K562 (cell line): ENCODE measurements at regions not wholly inside any gene's neighbourhood (a gene's known extent, or its start where the extent isn't known, plus 50 kb on each side); places are given as distances from the start of the nearest gene placed in this dataset.

Experiments used
- ATAC-seq: fragments of 200-7000 bp; cut with Tn5 transposase; 3 replicates; pipeline ENCODE4 v1.9.1; 2020; ENCODE audit warnings: moderate library complexity
- BruUV-seq: library from RNA; stranded (reverse); fragments of 400-500 nt; replicated peaks from 2 replicates; lab custom pipeline; 2021; lab: Mats Ljungman, UMichigan
- CTCF ChIA-PET: fragments of 300-600 bp; formaldehyde crosslinking; extraction: SDS; loops from one replicate; lab custom pipeline; 2021; ENCODE audit warnings: low intra/inter-chr PET ratio; lab: Yijun Ruan, JAX
- POLR2A ChIA-PET: fragments of 300-600, 350-650 bp; sonication (Branson Sonifier 250); formaldehyde crosslinking; extraction: SDS; loops from one replicate; lab custom pipeline; 2021; ENCODE audit warnings: antibody characterized with exemption, inconsistent platforms; lab: Yijun Ruan, JAX
- DNase-seq, 4 experiments: peaks; one replicate each; pipeline versions ENCODE4 v3.0.0 to v3.0.0-alpha.2; 2011 to 2018; ENCODE audit warnings: low spot score in 3 of 4, mixed read lengths in 3 of 4; ENCODE audit errors: extremely low read depth in 1 of 4
- FAIRE-seq: peaks from 2 replicates; lab custom pipeline; 2011; peaks lifted over from hg19 to GRCh38; lab: Jason Lieb, UNC
- H2AFZ ChIP-seq: 2 replicates; pipeline ENCODE4 v1.6.0; 2011; ENCODE audit warnings: low read depth, low read length, control low read depth, inconsistent platforms
- H3K27ac ChIP-seq: fragments of 200-600 bp; 3 replicates; pipeline ENCODE4 v1.8.0; 2011; ENCODE audit warnings: low read depth, mild to moderate bottlenecking, control low read depth, inconsistent platforms, low read length, moderate library complexity, mixed read lengths; ENCODE audit errors: extremely low read depth
- H3K27me3 ChIP-seq, 2 experiments: fragments of 300-600 bp in 1 of 2; 2 replicates in 1 of 2; 3 replicates in 1 of 2; pipeline versions ENCODE4 v1.6.0 to v1.8.0; 2011; ENCODE audit warnings: inconsistent platforms in 2 of 2, low read length in 2 of 2, mild to moderate bottlenecking in 1 of 2, mixed read lengths in 1 of 2, moderate library complexity in 1 of 2; ENCODE audit not compliant: control insufficient read depth in 2 of 2, insufficient read depth in 2 of 2
- H3K36me3 ChIP-seq: fragments of 300-600 bp; 3 replicates; pipeline ENCODE4 v1.8.0; 2011; ENCODE audit warnings: mild to moderate bottlenecking, low read length, inconsistent platforms; ENCODE audit not compliant: control insufficient read depth, insufficient read depth
- H3K4me1 ChIP-seq, 2 experiments: fragments of 200-600 bp in 1 of 2; replicated peaks in 1 of 2; 2 replicates in 1 of 2; 3 replicates in 1 of 2; pipeline versions ENCODE4 v1.5.1 to v1.8.0; 2011; ENCODE audit warnings: inconsistent platforms in 2 of 2, low read length in 2 of 2, mild to moderate bottlenecking in 1 of 2, mixed read lengths in 1 of 2, moderate library complexity in 1 of 2; ENCODE audit not compliant: control insufficient read depth in 2 of 2, insufficient read depth in 2 of 2
- H3K4me2 ChIP-seq: 2 replicates; pipeline ENCODE4 v1.6.1; 2011; ENCODE audit warnings: low read length, control low read depth, inconsistent platforms, mixed read lengths; ENCODE audit not compliant: insufficient read depth
- H3K4me3 ChIP-seq: fragments of 200-600 bp; sonication (generic), shearing (Covaris generic); 2 replicates; pipeline ENCODE4 v1.5.1; 2016; ENCODE audit warnings: control low read depth, inconsistent platforms
- H3K79me2 ChIP-seq: fragments of 200-600 bp; 3 replicates; pipeline ENCODE4 v1.8.0; 2011; ENCODE audit warnings: low read length, inconsistent platforms; ENCODE audit not compliant: control insufficient read depth, insufficient read depth
- H3K9ac ChIP-seq, 2 experiments: 2 replicates each; pipeline versions ENCODE4 v1.6.0 to v1.6.1; 2011; ENCODE audit warnings: low read depth in 2 of 2, low read length in 2 of 2, control low read depth in 1 of 2, inconsistent platforms in 1 of 2, mild to moderate bottlenecking in 1 of 2, mixed read lengths in 1 of 2; ENCODE audit not compliant: insufficient read depth in 1 of 2
- H3K9me1 ChIP-seq: one replicate; pipeline ENCODE4 v1.6.0; 2011; ENCODE audit warnings: inconsistent platforms, mild to moderate bottlenecking, low read length, moderate library complexity; ENCODE audit not compliant: control insufficient read depth, insufficient read depth
- H3K9me3 ChIP-seq: replicated peaks from 2 replicates; pipeline ENCODE4 v1.5.1; 2011; ENCODE audit warnings: low read depth, low read length, inconsistent platforms; ENCODE audit not compliant: control insufficient read depth, insufficient read depth
- H4K20me1 ChIP-seq: replicated peaks from 2 replicates; pipeline ENCODE4 v1.6.1; 2011; ENCODE audit warnings: low read length, inconsistent platforms, mixed read lengths; ENCODE audit not compliant: control insufficient read depth, insufficient read depth
- CEBPG ChIP-seq, 3 experiments: fragments of 200-800 bp in 1 of 3; sonication (Bioruptor generic) in 1 of 3; sonication (generic) in 1 of 3; formaldehyde crosslinking in 1 of 3; IDR thresholded peaks in 2 of 3; conservative IDR thresholded peaks in 1 of 3; 2 replicates each; pipeline versions ENCODE4 v1.6.1 to v1.8.0; 2016 to 2022; ENCODE audit warnings: missing compliant biosample characterization in 2 of 3, missing genetic modification characterization in 2 of 3, mild to moderate bottlenecking in 1 of 3, missing genetic modification reagents in 1 of 3
- HMG20B ChIP-seq: fragments of 250-450 bp; sonication (Bioruptor Pico); IDR thresholded peaks from 2 replicates; pipeline ENCODE4 v1.5.0; 2021; ENCODE audit warnings: mild to moderate bottlenecking
- MGA ChIP-seq: fragments of 450-650 bp; IDR thresholded peaks from 2 replicates; pipeline ENCODE4 v1.6.1; 2016; ENCODE audit warnings: mild to moderate bottlenecking, moderate library complexity
- PREB ChIP-seq: sonication (generic); formaldehyde crosslinking; IDR thresholded peaks from 2 replicates; pipeline ENCODE4 v1.8.1; 2023; ENCODE audit warnings: mild to moderate bottlenecking, missing genetic modification reagents
- RFX5 ChIP-seq: IDR thresholded peaks from 2 replicates; pipeline ENCODE4 v1.6.1; 2011; ENCODE audit warnings: low read depth, mild to moderate bottlenecking, improper control_type of control experiment, low read length
- WGBS: fragments of 100-300 bp; shearing (Covaris generic); methylation state at CpG from one replicate; pipeline ENCODE4 v1.1.6; 2016; ENCODE audit warnings: low coverage, mixed read lengths; ENCODE audit not compliant: insufficient coverage; ENCODE audit errors: missing lambda C conversion rate; 5-methylcytosine and 5-hydroxymethylcytosine counted together
- in situ Hi-C: fragments of 300-500 bp; cut with MboI; formaldehyde crosslinking; loops from 4 replicates; pipeline ENCODE4 v1.15.0; 2018; ENCODE audit warnings: inconsistent platforms, mixed read lengths
- intact Hi-C: fragments of 100-400 bp; cut with micrococcal nuclease; formaldehyde crosslinking; loops from 2 replicates; pipeline ENCODE4 v1.14.2; 2022

GRCh38 chr3:106261396-106261795, 392.6 kb upstream of the CBLB start:
- FAIRE-seq (no peak), DNase-seq (no peak), ATAC-seq (no peak)
- Histone ChIP-seq H3K4me2 (no peak overlapping the region), H3K4me1 (no peaks in the 10 kb centered on the region), H3K4me3 (no peak overlapping the region), H3K27ac (no peak overlapping the region), H3K9ac (no peak overlapping the region), H3K27me3 (no peaks in the 10 kb centered on the region), H3K9me3 (no peaks in the 10 kb centered on the region), H2AFZ (no peak overlapping the region), H3K36me3 (no peaks in the 10 kb centered on the region), H3K79me2 (no peaks in the 10 kb centered on the region), H3K9me1 (no peaks in the 10 kb centered on the region), H4K20me1 (no peaks in the 10 kb centered on the region)
- 14% methylated on average over 1 of the region's 1 CpG for WGBS
- intact Hi-C loops: no loop called here
- in situ Hi-C loops: no loop called here
- TF ChIP-seq PREB (CRISPR knock-in tag) (no peak), RFX5 (no peak), HMG20B (CRISPR knock-in tag) (no peak), CEBPG (CRISPR knock-in tag; IDR thresholded peaks at IDR 0.05) (no peak), CEBPG (tag; conservative IDR thresholded peaks at IDR 0.05 in 1 of 2, IDR thresholded peaks at IDR 0.05 in 1 of 2) (peak in 1 of 2 experiments; percentile 35; a peak in 1 of 4 replicates), MGA (peak; percentile 10; the same call in 1 of the 2 replicates)
- no TSS peak for BruUV-seq
- ChIA-PET CTCF (no interaction called here), POLR2A (no interaction called here)
